ENCODE measurements at regions not wholly inside any gene's neighbourhood (a gene's known extent, or its start where the extent isn't known, plus 50 kb on each side); places are given as distances from the start of the nearest gene placed in this dataset.
A peak's percentile ranks its signal among the peaks of the same experiment; 100 is the strongest.

GRCh38 chr12:24608637-24609285 is 340.1 kb downstream of the BCAT1 start:
- peak in 1 of 3 donors; percentile 21 for DNase-seq (ENCODE audit: low read depth in 2 of 3, low spot score in 2 of 3)

DNA sequence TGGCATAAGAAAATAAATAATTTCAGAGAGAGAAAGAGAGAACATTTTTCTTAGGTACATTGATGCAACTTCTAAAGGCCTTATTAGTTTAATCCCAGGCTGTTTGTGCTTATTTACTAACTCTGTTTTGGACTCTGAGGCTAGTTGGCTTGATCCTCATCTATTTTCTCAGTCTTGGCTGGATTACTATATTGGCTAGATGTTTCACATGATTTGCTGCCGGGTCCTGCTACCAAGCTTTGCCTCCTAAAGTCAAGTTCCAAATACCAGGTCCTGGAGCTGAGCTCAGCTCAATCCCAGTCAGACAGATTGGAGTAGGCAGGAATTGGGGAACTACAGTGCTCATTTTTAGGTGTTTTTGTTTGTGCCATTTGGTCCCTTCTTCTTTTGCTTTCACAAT is 340.8 kb downstream of the BCAT1 start:
- DNase-seq (ENCODE audit: low read depth in 2 of 3, low spot score in 2 of 3), result no peak

DNA sequence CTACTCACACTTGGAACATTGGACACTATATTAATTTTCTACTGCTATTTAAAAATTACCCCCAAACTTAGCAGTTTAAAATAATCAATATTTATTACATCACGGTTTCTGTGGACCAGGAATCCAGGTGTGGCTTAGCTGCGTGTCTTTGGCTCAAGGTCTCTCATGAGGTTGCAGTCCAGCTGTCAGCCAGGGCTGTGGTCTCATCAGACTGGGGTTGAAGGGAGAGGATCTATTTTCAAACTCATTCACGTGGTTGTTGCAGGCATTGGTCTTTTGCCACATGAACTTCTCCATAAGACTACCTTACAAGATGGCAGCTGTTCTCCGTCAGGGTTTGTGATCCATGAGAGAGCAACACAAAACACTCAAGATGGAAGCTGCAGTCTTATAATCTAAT is 343.0 kb downstream of the BCAT1 start:
- no peak for DNase-seq (ENCODE audit: low read depth in 2 of 3, low spot score in 2 of 3)

DNA sequence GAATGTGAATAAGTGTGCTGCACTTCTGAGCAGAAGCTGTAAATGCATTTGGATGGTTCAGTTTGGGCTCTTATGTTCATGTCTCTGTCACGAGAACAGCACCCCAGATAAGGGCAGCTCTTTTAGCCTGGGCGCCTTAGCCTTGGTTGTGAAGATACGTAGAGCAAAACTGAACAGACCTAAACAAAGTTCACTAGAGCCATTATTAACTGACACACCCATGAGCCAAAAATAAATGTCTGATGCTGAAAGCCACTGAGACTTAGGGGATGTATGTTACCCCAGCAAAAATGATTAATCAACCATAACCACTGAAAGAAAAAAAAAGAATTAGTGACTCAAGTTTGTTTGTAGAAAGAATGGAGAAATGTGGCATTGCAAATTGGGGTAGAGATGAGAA is 343.4 kb downstream of the BCAT1 start:
- no peak for DNase-seq (ENCODE audit: low read depth in 2 of 3, low spot score in 2 of 3)

DNA sequence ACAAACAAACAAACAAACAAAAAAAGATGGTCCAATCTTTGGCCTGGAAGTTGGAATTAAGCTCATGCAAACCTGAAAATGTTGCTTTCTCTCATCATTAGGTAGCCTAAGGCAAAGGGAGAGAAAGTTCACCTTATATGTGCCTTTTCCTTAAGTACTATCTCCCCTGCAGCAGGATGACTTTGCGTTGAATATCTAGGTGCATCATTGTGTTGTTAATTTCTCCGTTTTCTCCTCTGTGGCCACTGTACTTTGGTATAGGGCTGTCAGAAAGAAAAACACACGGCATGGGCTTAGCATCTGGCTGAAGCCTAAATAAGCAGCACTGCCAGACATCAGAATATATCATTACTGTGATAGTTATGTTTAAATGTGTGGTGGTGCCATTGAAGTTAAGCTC is 345.5 kb downstream of the BCAT1 start:
- no peak for DNase-seq (ENCODE audit: low read depth in 2 of 3, low spot score in 2 of 3)

GRCh38 chr12:24600996-24601395 is 347.9 kb downstream of the BCAT1 start:
- peak in 2 of 3 donors; percentile 77 to 78 for DNase-seq (ENCODE audit: low read depth in 2 of 3, low spot score in 2 of 3)

GRCh38 chr12:24600551-24600950 is 348.4 kb downstream of the BCAT1 start:
- peak in 1 of 3 donors; percentile 21 for DNase-seq (ENCODE audit: low read depth in 2 of 3, low spot score in 2 of 3)

GRCh38 chr12:24599736-24600135 is 349.2 kb downstream of the BCAT1 start:
- peak in 2 of 3 donors; percentile 21 to 56 for DNase-seq (ENCODE audit: low read depth in 2 of 3, low spot score in 2 of 3)

GRCh38 chr12:24597580-24597979 is 351.3 kb downstream of the BCAT1 start:
- no peak for DNase-seq (ENCODE audit: low read depth in 2 of 3, low spot score in 2 of 3)

DNA sequence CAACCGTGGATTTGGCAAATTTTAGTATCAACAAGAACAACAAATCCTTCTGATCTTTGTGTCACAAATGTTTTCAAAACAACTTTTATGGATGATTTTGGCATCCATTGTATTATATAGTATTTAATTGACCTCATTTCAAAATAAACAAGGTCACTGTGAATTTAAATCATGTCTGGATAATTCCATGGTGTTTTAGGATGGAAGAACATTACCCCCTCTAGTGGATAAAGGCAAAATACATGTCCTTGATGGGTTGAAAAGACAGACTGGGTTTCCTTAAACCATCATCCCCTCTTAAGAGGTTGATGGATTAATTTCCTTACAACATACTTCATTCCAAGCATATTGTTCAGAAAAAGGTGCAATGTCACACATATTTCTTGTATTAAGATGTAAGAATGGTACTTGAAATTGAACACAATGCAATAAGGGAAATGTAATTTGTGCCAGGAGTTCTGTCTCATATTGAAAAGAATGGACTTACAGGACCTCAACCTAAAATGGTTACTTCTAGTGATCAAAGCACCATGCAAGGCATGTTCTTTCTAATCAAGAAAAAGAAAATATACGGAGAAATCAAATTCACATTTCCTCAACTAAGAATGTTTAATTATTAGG is 352.0 kb downstream of the BCAT1 start:
- peak in 2 of 3 donors; percentile 31 to 48 for DNase-seq (ENCODE audit: low read depth in 2 of 3, low spot score in 2 of 3)

- peak in 1 of 3 donors; percentile 32 for DNase-seq (ENCODE audit: low read depth in 2 of 3, low spot score in 2 of 3)
Measured at GRCh38 chr12:24595652-24596235, 353.2 kb downstream of the BCAT1 start.

DNA sequence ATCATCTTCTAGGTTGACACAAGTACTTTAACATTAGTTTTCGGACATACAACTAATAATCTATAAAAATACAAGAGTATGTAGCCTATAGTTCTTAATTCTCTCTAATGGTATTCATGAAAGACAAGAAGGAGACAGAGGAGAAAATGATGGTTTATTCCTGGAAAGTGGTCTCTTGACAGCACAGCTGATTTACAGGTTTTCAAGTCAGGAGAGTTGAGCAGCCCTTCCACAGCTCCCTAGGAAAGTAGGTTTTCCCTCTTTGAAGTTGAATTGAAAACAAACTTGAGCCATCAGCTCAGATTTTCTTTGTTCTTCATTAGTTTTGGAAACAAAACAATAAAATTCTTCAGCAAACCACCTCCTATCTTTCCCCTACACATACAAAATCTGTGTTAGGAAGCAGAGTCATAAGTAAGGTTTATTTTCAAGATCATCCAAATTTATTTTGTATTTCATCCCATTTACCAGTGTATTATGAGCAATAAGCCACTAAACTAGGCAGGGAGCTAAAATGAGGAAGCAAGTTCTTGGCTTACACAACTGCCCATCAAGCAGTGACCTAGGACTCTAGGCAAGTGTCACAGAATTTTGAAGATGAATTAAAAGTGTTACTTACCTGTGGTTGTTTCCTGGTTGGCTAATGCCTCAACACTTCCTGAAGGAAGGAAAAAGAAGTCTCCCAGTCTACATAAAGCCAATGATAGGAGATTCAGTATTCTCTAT is 357.0 kb downstream of the BCAT1 start:
- DNase-seq (ENCODE audit: low read depth in 2 of 3, low spot score in 2 of 3), result peak in 1 of 3 donors; percentile 33

GRCh38 chr12:24591079-24591626 is 357.7 kb downstream of the BCAT1 start:
- no peak for DNase-seq (ENCODE audit: low read depth in 2 of 3, low spot score in 2 of 3)

DNA sequence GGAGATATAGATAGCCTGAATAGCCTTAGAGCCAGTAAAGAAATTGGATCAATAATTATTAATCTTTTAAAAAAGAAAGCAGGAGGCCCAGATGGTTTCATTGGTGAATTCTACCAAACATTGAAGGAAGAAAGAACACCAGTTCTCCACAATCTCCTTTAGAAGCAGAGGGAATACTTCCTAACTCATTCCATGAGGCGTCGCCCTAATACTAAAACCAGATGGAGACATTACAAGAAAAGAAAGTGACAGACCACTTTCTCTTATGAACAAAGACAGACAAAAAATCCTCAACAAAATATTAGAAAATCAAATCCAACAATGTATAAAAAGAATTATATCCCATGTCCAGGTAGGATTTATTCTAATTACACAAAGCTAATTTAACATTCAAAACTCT is 362.6 kb downstream of the BCAT1 start:
- no peak for DNase-seq (ENCODE audit: low read depth in 2 of 3, low spot score in 2 of 3)

DNA sequence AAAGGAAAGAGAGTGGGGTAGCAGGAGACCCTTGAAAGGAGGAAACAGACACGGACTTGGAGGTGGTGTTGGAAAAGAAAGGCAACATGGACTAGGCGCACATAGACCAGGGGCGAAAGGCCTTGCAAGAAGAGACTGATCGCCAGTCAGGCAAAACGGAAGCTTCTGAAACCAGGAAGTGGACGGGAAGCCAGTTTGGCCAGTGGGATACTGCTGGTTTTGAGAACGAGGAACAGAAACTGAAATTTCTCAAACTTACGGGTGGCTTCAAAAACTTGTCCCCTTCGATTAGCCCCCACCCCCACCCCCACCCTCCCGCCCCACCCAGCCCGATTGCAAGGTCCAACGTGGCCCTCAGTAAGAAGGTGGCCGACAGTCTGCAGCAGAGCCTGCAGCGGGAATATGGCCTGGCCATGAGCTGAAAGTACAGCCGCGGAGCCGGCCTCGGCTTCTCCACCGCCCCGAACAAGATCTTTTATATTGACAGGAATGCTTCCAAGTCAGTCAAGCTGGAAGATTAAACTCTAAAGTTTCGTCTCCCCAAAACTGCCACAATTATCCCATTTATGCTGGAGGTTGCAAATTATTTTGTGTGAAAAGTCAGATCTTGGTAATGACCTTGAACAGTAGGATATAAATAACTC is 364.7 kb downstream of the BCAT1 start:
- DNase-seq (ENCODE audit: low read depth in 2 of 3, low spot score in 2 of 3), result no peak

- no peak for DNase-seq (ENCODE audit: low read depth in 2 of 3, low spot score in 2 of 3)
Measured at GRCh38 chr12:24582954-24583601, 365.8 kb downstream of the BCAT1 start.

- DNase-seq (ENCODE audit: low read depth in 2 of 3, low spot score in 2 of 3), result no peak
Measured at GRCh38 chr12:24574538-24574937, 374.4 kb downstream of the BCAT1 start.

GRCh38 chr12:24573621-24574020 is 375.3 kb downstream of the BCAT1 start:
- DNase-seq (ENCODE audit: low read depth in 2 of 3, low spot score in 2 of 3), result no peak

DNA sequence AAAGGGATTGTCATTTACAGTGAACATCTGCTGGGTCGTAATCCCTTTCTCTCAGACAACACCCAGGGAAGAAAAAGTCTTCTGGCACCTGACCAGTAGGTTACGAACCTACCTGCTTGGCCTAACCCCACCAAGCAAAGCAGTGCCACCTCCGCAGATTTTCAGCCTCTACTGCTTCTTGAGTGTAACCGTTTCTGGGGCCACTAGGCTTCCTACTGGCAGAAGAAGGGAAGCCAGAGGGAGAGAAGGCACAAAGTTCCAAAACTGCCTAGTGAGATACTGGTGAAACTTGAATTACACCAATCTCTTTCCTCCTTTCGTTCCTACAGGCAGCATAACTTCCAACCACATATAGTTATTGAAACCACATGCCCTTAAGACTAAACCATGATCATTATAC is 383.6 kb downstream of the BCAT1 start:
- DNase-seq (ENCODE audit: low read depth in 2 of 3, low spot score in 2 of 3), result no peak

DNA sequence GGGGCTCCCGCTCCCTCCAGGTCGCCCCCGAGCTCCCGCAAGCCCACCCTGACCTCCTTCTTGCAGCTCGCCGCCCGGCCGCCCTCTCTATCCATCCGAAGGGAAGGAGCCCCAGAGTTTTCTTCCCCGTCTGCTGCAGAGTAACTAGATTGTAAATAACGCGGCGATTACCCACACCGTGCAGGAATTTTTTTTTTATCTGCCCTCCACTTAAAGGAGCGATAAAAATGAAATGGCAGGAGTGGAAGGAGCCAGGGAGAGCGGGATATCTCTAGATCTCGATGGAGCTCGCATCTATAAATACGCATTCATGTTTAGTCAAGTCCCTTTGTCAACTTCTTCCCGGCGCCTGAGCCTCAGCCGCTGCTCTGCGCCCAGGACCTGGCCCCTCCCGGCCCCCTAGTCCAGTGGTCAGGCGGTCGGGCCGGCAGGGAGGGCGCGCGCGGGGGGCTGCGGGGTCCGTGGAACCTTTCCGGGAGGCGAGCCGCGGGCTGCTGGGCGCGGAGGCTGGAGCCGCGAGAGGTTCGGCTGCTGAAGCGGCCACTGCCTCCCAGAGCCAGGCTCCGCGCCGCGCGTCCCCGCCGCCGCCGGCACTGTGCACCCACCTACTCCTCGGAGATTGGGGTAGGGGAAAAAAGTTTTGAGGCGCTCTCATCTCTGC is 386.0 kb downstream of the BCAT1 start:
- DNase-seq (ENCODE audit: low read depth in 2 of 3, low spot score in 2 of 3), result peak in 2 of 3 donors; percentile 14 to 23
